PC-9 (cell line): ENCODE measurements at regions not wholly inside any gene's neighbourhood (a gene's known extent, or its start where the extent isn't known, plus 50 kb on each side); places are given as distances from the start of the nearest gene placed in this dataset.

Experiments
- CTCF ChIP-seq: fragments of 200-600 bp; sonication (generic); conservative IDR thresholded peaks from 2 replicates; pipeline ENCODE4 v1.6.1; 2017; ENCODE audit warnings: mixed run types, antibody characterized with exemption, mild to moderate bottlenecking, moderate library complexity
- EZH2 ChIP-seq: fragments of 200-600 bp; sonication (generic); IDR thresholded peaks from 2 replicates; pipeline ENCODE4 v1.8.0; 2017; ENCODE audit warnings: antibody characterized with exemption, low read depth

DNA sequence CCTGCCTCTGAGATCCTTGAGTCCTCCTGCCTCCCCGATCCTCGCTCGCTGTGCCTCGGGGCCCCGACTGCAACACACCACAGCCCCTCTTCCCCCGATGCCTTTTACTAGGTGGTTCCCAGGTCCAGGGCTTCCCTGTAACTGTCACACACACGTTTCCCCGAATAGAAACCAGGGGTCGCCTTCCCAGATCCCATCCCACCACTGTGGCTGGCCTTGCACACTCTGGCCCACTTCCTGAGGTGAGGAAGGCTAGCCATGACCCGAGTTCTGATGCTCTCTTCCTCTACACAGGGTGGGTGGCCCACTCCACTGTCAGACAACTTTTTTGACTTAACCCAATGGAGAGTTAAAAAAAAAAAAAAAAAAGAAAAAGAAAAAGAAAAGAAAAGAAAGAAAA is 139.6 kb upstream of the ASB18 start:
- TF ChIP-seq CTCF (no peak), EZH2 (no peak)
